ENCODE measurements at regions not wholly inside any gene's neighbourhood (a gene's known extent, or its start where the extent isn't known, plus 50 kb on each side); places are given as distances from the start of the nearest gene placed in this dataset.

DNA sequence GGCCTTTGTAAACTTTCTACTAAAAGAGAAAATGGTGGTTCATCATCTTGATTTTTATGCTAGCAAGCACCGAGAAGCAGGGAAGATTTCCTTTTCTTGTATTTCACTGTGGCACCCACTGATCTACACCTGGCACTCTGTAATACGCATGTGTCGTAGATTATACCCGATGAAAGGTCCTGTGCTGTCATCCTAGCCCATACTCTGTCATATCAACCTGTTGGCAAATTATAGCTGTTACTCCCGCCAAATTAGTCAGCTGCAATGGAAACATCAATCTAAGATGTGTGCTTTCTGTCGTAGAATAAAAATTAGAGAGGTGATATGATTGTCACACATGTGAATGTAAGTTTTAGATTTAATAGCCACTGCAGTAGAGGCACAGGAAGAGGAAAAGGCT is 263.4 kb upstream of the PITX2 start:
- Histone ChIP-seq H3K9ac (ENCODE audit: low read depth in 1 of 2, low read length in 2 of 2) (no peak overlapping the region), H3K9me3 (ENCODE audit: control insufficient read depth in 4 of 4, low read length in 3 of 4) (no peaks in the 10 kb centered on the region), H3K4me1 (ENCODE audit: control insufficient read depth in 4 of 4, insufficient read depth in 4 of 4, low read length in 3 of 4) (no peaks in the 10 kb centered on the region), H3K27me3 (ENCODE audit: control insufficient read depth in 4 of 4, insufficient read depth in 4 of 4, low read length in 3 of 4) (no peaks in the 10 kb centered on the region), H3K36me3 (ENCODE audit: control insufficient read depth in 4 of 4, insufficient read depth in 3 of 4, low read depth in 1 of 4, low read length in 3 of 4) (no peaks in the 10 kb centered on the region), H3K27ac (ENCODE audit: low read depth in 1 of 2, low read length in 2 of 2) (no peak overlapping the region), H3K4me3 (ENCODE audit: low read depth in 1 of 3, low read length in 3 of 3) (no peak overlapping the region)
- DNase-seq (ENCODE audit: low spot score): no peak
- TF ChIP-seq, protein P1, sequence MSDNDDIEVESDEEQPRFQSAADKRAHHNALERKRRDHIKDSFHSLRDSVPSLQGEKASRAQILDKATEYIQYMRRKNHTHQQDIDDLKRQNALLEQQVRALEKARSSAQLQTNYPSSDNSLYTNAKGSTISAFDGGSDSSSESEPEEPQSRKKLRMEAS (IDR thresholded peaks at IDR 0.05): no peak
- TF ChIP-seq NR2F2 (IDR thresholded peaks at IDR 0.05): no peak
- 89% methylated on average over 6 of the region's 6 CpGs for WGBS

- Histone ChIP-seq H3K9ac (ENCODE audit: low read depth in 1 of 2, low read length in 2 of 2) (no peak overlapping the region), H3K27ac (ENCODE audit: low read depth in 1 of 2, low read length in 2 of 2) (no peak overlapping the region), H3K4me3 (ENCODE audit: low read depth in 1 of 3, low read length in 3 of 3) (no peak overlapping the region), H3K27me3 (ENCODE audit: control insufficient read depth in 4 of 4, insufficient read depth in 4 of 4, low read length in 3 of 4) (no peaks in the 10 kb centered on the region), H3K9me3 (ENCODE audit: control insufficient read depth in 4 of 4, low read length in 3 of 4) (peaks cover 0 to 2% (median 0%) of the 10 kb centered on the region in 4 donors), H3K36me3 (ENCODE audit: control insufficient read depth in 4 of 4, insufficient read depth in 3 of 4, low read depth in 1 of 4, low read length in 3 of 4) (no peaks in the 10 kb centered on the region), H3K4me1 (ENCODE audit: control insufficient read depth in 4 of 4, insufficient read depth in 4 of 4, low read length in 3 of 4) (no peaks in the 10 kb centered on the region)
- WGBS: 88% methylated on average over 8 of the region's 8 CpGs
- no peak for DNase-seq (ENCODE audit: low spot score)
- TF ChIP-seq JUND (IDR thresholded peaks at IDR 0.05): no peak
- no peak for TF ChIP-seq GABPA (IDR thresholded peaks at IDR 0.05 in 1 of 2, conservative IDR thresholded peaks at IDR 0.05 in 1 of 2)
- no peak for TF ChIP-seq RXRA (IDR thresholded peaks at IDR 0.05)
- no peak for TF ChIP-seq HNF4G (IDR thresholded peaks at IDR 0.05)
- no peak for TF ChIP-seq FOXA2 (IDR thresholded peaks at IDR 0.05)
- TF ChIP-seq, protein P2, sequence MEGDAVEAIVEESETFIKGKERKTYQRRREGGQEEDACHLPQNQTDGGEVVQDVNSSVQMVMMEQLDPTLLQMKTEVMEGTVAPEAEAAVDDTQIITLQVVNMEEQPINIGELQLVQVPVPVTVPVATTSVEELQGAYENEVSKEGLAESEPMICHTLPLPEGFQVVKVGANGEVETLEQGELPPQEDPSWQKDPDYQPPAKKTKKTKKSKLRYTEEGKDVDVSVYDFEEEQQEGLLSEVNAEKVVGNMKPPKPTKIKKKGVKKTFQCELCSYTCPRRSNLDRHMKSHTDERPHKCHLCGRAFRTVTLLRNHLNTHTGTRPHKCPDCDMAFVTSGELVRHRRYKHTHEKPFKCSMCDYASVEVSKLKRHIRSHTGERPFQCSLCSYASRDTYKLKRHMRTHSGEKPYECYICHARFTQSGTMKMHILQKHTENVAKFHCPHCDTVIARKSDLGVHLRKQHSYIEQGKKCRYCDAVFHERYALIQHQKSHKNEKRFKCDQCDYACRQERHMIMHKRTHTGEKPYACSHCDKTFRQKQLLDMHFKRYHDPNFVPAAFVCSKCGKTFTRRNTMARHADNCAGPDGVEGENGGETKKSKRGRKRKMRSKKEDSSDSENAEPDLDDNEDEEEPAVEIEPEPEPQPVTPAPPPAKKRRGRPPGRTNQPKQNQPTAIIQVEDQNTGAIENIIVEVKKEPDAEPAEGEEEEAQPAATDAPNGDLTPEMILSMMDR (IDR thresholded peaks at IDR 0.05; ENCODE audit: low read depth, low read length, missing input control): no peak
- TF ChIP-seq RAD21 (IDR thresholded peaks at IDR 0.05): no peak
- no peak for TF ChIP-seq FOXA1 (IDR thresholded peaks at IDR 0.05)
- no peak for TF ChIP-seq ATF3 (IDR thresholded peaks at IDR 0.05)
- TF ChIP-seq, protein P3, sequence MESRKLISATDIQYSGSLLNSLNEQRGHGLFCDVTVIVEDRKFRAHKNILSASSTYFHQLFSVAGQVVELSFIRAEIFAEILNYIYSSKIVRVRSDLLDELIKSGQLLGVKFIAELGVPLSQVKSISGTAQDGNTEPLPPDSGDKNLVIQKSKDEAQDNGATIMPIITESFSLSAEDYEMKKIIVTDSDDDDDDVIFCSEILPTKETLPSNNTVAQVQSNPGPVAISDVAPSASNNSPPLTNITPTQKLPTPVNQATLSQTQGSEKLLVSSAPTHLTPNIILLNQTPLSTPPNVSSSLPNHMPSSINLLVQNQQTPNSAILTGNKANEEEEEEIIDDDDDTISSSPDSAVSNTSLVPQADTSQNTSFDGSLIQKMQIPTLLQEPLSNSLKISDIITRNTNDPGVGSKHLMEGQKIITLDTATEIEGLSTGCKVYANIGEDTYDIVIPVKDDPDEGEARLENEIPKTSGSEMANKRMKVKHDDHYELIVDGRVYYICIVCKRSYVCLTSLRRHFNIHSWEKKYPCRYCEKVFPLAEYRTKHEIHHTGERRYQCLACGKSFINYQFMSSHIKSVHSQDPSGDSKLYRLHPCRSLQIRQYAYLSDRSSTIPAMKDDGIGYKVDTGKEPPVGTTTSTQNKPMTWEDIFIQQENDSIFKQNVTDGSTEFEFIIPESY (IDR thresholded peaks at IDR 0.05): no peak
- TF ChIP-seq, protein P4, sequence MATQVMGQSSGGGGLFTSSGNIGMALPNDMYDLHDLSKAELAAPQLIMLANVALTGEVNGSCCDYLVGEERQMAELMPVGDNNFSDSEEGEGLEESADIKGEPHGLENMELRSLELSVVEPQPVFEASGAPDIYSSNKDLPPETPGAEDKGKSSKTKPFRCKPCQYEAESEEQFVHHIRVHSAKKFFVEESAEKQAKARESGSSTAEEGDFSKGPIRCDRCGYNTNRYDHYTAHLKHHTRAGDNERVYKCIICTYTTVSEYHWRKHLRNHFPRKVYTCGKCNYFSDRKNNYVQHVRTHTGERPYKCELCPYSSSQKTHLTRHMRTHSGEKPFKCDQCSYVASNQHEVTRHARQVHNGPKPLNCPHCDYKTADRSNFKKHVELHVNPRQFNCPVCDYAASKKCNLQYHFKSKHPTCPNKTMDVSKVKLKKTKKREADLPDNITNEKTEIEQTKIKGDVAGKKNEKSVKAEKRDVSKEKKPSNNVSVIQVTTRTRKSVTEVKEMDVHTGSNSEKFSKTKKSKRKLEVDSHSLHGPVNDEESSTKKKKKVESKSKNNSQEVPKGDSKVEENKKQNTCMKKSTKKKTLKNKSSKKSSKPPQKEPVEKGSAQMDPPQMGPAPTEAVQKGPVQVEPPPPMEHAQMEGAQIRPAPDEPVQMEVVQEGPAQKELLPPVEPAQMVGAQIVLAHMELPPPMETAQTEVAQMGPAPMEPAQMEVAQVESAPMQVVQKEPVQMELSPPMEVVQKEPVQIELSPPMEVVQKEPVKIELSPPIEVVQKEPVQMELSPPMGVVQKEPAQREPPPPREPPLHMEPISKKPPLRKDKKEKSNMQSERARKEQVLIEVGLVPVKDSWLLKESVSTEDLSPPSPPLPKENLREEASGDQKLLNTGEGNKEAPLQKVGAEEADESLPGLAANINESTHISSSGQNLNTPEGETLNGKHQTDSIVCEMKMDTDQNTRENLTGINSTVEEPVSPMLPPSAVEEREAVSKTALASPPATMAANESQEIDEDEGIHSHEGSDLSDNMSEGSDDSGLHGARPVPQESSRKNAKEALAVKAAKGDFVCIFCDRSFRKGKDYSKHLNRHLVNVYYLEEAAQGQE (IDR thresholded peaks at IDR 0.05): no peak
Observed at GRCh38 chr4:110886856-110887255, 264.0 kb upstream of the PITX2 start.

All from liver (tissue), 8 donors.